ENCODE measurements at regions not wholly inside any gene's neighbourhood (a gene's known extent, or its start where the extent isn't known, plus 50 kb on each side); places are given as distances from the start of the nearest gene placed in this dataset.

GRCh38 chr1:238318294-238319110, 427.8 kb upstream of the ZP4 start:
- no peak for TF ChIP-seq FOXP4 (CRISPR knock-in tag; IDR thresholded peaks at IDR 0.05)
- TF ChIP-seq CTCF (IDR thresholded peaks at IDR 0.05) = no peak
- TF ChIP-seq, protein P1, sequence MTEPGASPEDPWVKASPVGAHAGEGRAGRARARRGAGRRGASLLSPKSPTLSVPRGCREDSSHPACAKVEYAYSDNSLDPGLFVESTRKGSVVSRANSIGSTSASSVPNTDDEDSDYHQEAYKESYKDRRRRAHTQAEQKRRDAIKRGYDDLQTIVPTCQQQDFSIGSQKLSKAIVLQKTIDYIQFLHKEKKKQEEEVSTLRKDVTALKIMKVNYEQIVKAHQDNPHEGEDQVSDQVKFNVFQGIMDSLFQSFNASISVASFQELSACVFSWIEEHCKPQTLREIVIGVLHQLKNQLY (CRISPR knock-in tag; IDR thresholded peaks at IDR 0.05) = no peak
- TF ChIP-seq, protein P2, sequence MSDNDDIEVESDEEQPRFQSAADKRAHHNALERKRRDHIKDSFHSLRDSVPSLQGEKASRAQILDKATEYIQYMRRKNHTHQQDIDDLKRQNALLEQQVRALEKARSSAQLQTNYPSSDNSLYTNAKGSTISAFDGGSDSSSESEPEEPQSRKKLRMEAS (CRISPR knock-in tag; IDR thresholded peaks at IDR 0.05) = no peak
- no peak for TF ChIP-seq TEAD4 (CRISPR knock-in tag; IDR thresholded peaks at IDR 0.05)
- no peak for TF ChIP-seq ZNF512 (CRISPR knock-in tag; IDR thresholded peaks at IDR 0.05; ENCODE audit: borderline replicate concordance)
- no peak for TF ChIP-seq GRHL2 (CRISPR knock-in tag; IDR thresholded peaks at IDR 0.05; ENCODE audit: insufficient replicate concordance, severe bottlenecking)
- TF ChIP-seq, protein P3, sequence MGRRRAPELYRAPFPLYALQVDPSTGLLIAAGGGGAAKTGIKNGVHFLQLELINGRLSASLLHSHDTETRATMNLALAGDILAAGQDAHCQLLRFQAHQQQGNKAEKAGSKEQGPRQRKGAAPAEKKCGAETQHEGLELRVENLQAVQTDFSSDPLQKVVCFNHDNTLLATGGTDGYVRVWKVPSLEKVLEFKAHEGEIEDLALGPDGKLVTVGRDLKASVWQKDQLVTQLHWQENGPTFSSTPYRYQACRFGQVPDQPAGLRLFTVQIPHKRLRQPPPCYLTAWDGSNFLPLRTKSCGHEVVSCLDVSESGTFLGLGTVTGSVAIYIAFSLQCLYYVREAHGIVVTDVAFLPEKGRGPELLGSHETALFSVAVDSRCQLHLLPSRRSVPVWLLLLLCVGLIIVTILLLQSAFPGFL (CRISPR knock-in tag; IDR thresholded peaks at IDR 0.05; ENCODE audit: borderline replicate concordance) = no peak
- TF ChIP-seq ATF3 (CRISPR knock-in tag; conservative IDR thresholded peaks at IDR 0.05) = no peak
